Mammary epithelial cell (primary cell): ENCODE measurements at regions not wholly inside any gene's neighbourhood (a gene's known extent, or its start where the extent isn't known, plus 50 kb on each side); places are given as distances from the start of the nearest gene placed in this dataset.

ENCODE experiments used
- EZH2 ChIP-seq: IDR thresholded peaks from 2 replicates; pipeline ENCODE4 v1.6.1; 2012; ENCODE audit warnings: low read length, inconsistent platforms, borderline replicate concordance
- TF ChIP-seq, protein P1 (sequence below), 2 donors: IDR thresholded peaks in 1 of 2; conservative IDR thresholded peaks in 1 of 2; 2 replicates each; pipeline ENCODE4 v1.5.1; 2011 to 2012; ENCODE audit warnings: inconsistent platforms in 2 of 2, low read length in 2 of 2, mild to moderate bottlenecking in 2 of 2, control low read depth in 1 of 2, low read depth in 1 of 2; ENCODE audit not compliant: insufficient read depth in 1 of 2; ENCODE audit errors: extremely low read depth in 1 of 2

DNA sequence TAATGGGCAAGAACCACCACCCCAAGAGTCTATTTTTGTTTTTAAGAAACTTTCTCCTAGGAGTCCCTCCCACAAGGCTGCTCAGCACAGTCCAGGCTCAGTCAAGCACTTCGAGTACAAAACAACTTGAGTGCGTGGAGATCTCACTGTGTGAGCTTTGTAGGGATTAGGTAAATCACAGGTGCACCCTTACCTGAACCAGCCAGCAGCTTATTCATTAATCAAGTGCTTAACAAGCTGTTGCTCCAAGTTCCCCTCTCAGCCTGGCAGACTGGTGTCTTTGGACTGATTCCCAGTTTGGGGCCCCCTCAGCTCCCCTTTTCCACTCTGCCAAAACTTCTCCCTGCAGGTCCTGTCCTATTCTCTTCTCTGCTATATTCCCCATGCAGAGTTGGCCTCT, 133.1 kb downstream of the LY86 start:
- TF ChIP-seq, protein P1, sequence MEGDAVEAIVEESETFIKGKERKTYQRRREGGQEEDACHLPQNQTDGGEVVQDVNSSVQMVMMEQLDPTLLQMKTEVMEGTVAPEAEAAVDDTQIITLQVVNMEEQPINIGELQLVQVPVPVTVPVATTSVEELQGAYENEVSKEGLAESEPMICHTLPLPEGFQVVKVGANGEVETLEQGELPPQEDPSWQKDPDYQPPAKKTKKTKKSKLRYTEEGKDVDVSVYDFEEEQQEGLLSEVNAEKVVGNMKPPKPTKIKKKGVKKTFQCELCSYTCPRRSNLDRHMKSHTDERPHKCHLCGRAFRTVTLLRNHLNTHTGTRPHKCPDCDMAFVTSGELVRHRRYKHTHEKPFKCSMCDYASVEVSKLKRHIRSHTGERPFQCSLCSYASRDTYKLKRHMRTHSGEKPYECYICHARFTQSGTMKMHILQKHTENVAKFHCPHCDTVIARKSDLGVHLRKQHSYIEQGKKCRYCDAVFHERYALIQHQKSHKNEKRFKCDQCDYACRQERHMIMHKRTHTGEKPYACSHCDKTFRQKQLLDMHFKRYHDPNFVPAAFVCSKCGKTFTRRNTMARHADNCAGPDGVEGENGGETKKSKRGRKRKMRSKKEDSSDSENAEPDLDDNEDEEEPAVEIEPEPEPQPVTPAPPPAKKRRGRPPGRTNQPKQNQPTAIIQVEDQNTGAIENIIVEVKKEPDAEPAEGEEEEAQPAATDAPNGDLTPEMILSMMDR (conservative IDR thresholded peaks at IDR 0.05 in 1 of 2, IDR thresholded peaks at IDR 0.05 in 1 of 2; ENCODE audit: extremely low read depth in 1 of 2, insufficient read depth in 1 of 2, low read depth in 1 of 2, low read length in 2 of 2): no peak
- no peak for TF ChIP-seq EZH2
